OCI-LY3 (cell line): ENCODE measurements at regions not wholly inside any gene's neighbourhood (a gene's known extent, or its start where the extent isn't known, plus 50 kb on each side); places are given as distances from the start of the nearest gene placed in this dataset.

Experiments
- H2AFZ ChIP-seq: fragments of 200-600, 300-600 bp; shearing (Covaris generic); 2 replicates; pipeline ENCODE4 v1.6.0; 2014; ENCODE audit warnings: antibody characterized with exemption, low read depth, low read length
- H3K27ac ChIP-seq: fragments of 200-600, 300-600 bp; sonication (generic); 2 replicates; pipeline ENCODE4 v1.5.1; 2014; ENCODE audit warnings: mild to moderate bottlenecking, low read length, moderate library complexity, mixed read lengths
- H3K27me3 ChIP-seq: fragments of 200-600, 300-600 bp; sonication (generic); 2 replicates; pipeline ENCODE4 v1.6.1; 2014; ENCODE audit warnings: low read depth, low read length, mixed read lengths
- H3K36me3 ChIP-seq: fragments of 200-600, 300-600 bp; sonication (generic); replicated peaks from 2 replicates; pipeline ENCODE3; 2014; ENCODE audit warnings: low read depth, low read length, mixed read lengths
- H3K4me1 ChIP-seq: fragments of 300-600, 200-600 bp; sonication (generic); 2 replicates; pipeline ENCODE4 v1.6.1; 2014; ENCODE audit warnings: low read length, mixed read lengths
- H3K4me2 ChIP-seq: fragments of 200-600, 300-600 bp; sonication (generic); 2 replicates; pipeline ENCODE4 v1.6.1; 2014; ENCODE audit warnings: low read length, mixed read lengths
- H3K4me3 ChIP-seq: fragments of 300-600, 200-600 bp; sonication (generic); 2 replicates; pipeline ENCODE4 v1.5.1; 2014; ENCODE audit warnings: antibody characterized with exemption, mild to moderate bottlenecking, low read length, moderate library complexity
- H3K79me2 ChIP-seq: fragments of 300-600, 200-600 bp; shearing (Covaris generic); 2 replicates; pipeline ENCODE4 v1.6.1; 2014; ENCODE audit warnings: mild to moderate bottlenecking, low read length, mixed read lengths
- H3K9ac ChIP-seq: fragments of 300-600, 200-600 bp; shearing (Covaris generic); 2 replicates; pipeline ENCODE4 v1.6.0; 2014; ENCODE audit warnings: mild to moderate bottlenecking, low read length, moderate library complexity
- H3K9me3 ChIP-seq: fragments of 200-600, 300-600 bp; shearing (Covaris generic); 2 replicates; pipeline ENCODE4 v1.6.1; 2014; ENCODE audit warnings: low read length, mixed read lengths; ENCODE audit not compliant: insufficient read depth
- H4K20me1 ChIP-seq: fragments of 200-600, 300-600 bp; sonication (generic); 2 replicates; pipeline ENCODE4 v1.6.1; 2016; ENCODE audit warnings: low read length, mixed read lengths; ENCODE audit not compliant: insufficient read depth
- EZH2phosphoT487 ChIP-seq: fragments of 200-600 bp; shearing (Covaris generic); IDR thresholded peaks from 2 replicates; pipeline ENCODE4 v1.6.1; 2018; ENCODE audit warnings: antibody characterized with exemption, mixed run types, low read depth
- TF ChIP-seq, protein P1 (sequence below): fragments of 200-600, 300-600 bp; sonication (generic); IDR thresholded peaks from 2 replicates; pipeline ENCODE4 v1.5.1; 2014; ENCODE audit warnings: antibody characterized with exemption, low read length, low read depth

DNA sequence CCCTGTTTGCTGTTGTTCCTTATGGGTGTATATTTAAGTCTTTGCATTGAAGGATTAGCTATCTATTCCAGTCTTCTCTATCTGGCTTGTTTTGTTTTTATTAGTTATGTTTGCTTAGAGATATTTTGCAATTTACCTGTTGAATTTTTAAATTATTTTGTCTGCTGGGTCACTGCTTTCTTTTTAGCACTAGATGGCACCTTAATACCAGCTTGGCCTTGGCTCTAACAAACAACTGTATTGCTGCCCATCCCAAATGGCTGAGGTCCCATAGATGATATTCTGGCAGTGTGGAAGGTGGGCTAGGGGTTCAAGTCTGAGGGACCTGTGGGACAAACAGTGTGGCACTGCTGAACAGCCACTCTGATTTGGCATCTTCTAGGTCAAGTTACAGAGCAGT is 144.0 kb upstream of the FBXO33 start:
- no peaks in the 10 kb centered on the region for H3K36me3 ChIP-seq
- H3K4me1 ChIP-seq, result no peaks in the 10 kb centered on the region
- TF ChIP-seq EZH2phosphoT487, result no peak
- TF ChIP-seq, protein P1, sequence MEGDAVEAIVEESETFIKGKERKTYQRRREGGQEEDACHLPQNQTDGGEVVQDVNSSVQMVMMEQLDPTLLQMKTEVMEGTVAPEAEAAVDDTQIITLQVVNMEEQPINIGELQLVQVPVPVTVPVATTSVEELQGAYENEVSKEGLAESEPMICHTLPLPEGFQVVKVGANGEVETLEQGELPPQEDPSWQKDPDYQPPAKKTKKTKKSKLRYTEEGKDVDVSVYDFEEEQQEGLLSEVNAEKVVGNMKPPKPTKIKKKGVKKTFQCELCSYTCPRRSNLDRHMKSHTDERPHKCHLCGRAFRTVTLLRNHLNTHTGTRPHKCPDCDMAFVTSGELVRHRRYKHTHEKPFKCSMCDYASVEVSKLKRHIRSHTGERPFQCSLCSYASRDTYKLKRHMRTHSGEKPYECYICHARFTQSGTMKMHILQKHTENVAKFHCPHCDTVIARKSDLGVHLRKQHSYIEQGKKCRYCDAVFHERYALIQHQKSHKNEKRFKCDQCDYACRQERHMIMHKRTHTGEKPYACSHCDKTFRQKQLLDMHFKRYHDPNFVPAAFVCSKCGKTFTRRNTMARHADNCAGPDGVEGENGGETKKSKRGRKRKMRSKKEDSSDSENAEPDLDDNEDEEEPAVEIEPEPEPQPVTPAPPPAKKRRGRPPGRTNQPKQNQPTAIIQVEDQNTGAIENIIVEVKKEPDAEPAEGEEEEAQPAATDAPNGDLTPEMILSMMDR, result peak; percentile 36
- H3K79me2 ChIP-seq, result no peaks in the 10 kb centered on the region
- no peaks in the 10 kb centered on the region for H4K20me1 ChIP-seq
- H3K27me3 ChIP-seq, result peaks cover 29% of the 10 kb centered on the region
- peaks cover 7% of the 10 kb centered on the region; the same call in 1 of the 2 replicates for H3K9me3 ChIP-seq
- H3K4me2 ChIP-seq, result no peak overlapping the region
- no peak overlapping the region for H3K27ac ChIP-seq
- H2AFZ ChIP-seq, result no peak overlapping the region
- no peak overlapping the region for H3K4me3 ChIP-seq
- no peak overlapping the region for H3K9ac ChIP-seq

DNA sequence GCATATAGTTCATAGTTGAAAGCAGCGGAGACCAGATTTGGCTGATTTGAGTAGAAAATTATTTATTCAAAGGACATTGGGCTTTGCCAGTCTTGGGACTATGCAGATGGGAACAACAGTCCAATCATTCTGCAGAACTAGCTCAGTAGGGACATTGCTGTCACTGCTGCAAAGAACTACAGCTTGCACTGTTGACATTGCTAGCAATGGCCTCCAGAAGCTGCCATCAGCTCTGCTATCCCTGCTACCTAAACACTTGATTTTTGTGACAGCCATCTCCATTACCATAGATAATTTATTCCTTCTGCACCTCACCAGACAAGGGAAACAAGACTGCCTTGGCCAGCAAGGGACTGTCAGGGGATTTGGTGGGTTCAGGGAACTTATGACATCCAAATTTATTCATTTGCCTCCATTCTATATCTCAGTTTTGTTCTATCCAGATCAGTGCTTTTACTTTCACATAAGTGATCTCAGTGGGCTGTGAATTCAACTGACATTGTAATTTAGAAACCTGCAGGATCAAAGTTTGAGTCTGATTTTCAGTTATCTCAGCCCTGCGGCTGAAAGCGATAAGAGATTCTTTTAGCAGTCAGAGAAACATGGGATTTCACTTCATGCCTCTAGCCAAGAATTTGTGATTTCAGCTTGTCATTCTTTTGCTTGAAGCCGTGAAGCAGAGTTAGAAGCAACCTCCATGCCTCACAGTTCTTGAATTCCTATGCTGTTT is 136.7 kb upstream of the FBXO33 start:
- Histone ChIP-seq H3K4me2 (peak overlapping the region; percentile 69), H3K27me3 (peaks cover 10% of the 10 kb centered on the region; the same call in 1 of the 2 replicates), H3K9ac (no peak overlapping the region), H3K4me3 (peak overlapping the region; percentile 8; the same call in 1 of the 2 replicates), H3K79me2 (no peaks in the 10 kb centered on the region), H3K27ac (no peak overlapping the region), H3K36me3 (no peaks in the 10 kb centered on the region), H3K4me1 (peaks cover 15% of the 10 kb centered on the region), H2AFZ (no peak overlapping the region; the same call in 1 of the 2 replicates), H4K20me1 (no peaks in the 10 kb centered on the region), H3K9me3 (no peaks in the 10 kb centered on the region)
- TF ChIP-seq, protein P1, result no peak
- no peak for TF ChIP-seq EZH2phosphoT487

DNA sequence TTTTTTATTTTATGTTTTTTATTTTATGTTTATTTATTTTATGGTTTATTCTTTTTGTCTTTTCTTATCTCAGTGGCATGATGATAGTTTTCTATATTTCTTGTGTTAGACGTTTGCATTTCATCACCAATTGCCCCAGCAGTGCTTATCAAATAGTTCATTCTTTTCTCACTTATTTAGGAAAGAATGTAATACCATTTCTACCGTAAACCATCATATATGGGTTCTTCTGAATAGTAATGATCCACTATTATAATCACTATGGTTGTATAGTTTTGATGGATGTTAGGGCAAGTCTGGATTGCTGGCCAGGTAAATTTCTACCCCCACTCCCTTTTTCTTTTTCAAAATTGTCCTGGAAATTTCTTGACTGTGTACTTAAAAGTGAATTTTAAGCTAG is 134.6 kb upstream of the FBXO33 start:
- Histone ChIP-seq H4K20me1 (no peaks in the 10 kb centered on the region), H3K4me1 (peaks cover 15% of the 10 kb centered on the region), H3K27me3 (0 out of 2 replicates have a peak, but pooled peaks cover 5% of the 10 kb centered on the region), H2AFZ (no peak overlapping the region), H3K4me3 (no peak overlapping the region), H3K79me2 (no peaks in the 10 kb centered on the region), H3K27ac (no peak overlapping the region), H3K9ac (no peak overlapping the region), H3K36me3 (no peaks in the 10 kb centered on the region), H3K9me3 (no peaks in the 10 kb centered on the region), H3K4me2 (no peak overlapping the region)
- no peak for TF ChIP-seq EZH2phosphoT487
- TF ChIP-seq, protein P1, result no peak

DNA sequence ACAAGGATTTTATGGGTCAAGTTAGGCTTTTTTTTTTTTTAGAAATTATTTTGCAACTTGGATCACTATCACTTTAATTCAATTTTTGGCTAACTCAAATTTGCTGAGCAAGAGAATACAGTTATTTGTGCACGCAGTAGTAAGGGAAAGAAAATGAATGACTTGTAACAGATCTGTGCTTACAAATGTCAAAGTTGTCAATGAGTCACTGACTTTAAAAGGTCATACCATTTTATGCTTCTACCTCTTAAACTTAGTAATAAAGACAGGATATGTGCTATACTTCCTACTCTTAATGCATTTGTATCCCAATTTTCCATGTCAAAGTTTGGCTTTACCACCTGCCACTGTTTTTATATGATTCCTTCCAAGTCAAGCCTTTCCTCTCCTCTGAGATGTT is 131.1 kb upstream of the FBXO33 start:
- no peaks in the 10 kb centered on the region for H3K79me2 ChIP-seq
- no peaks in the 10 kb centered on the region for H3K36me3 ChIP-seq
- no peaks in the 10 kb centered on the region for H3K27me3 ChIP-seq
- TF ChIP-seq, protein P1, result no peak
- TF ChIP-seq EZH2phosphoT487, result no peak
- no peaks in the 10 kb centered on the region for H4K20me1 ChIP-seq
- H3K4me1 ChIP-seq, result no peaks in the 10 kb centered on the region; the same call in 1 of the 2 replicates
- H3K9ac ChIP-seq, result no peak overlapping the region
- H3K4me3 ChIP-seq, result no peak overlapping the region
- 0 out of 2 replicates have a peak, but pooled peaks cover 5% of the 10 kb centered on the region for H3K9me3 ChIP-seq
- H2AFZ ChIP-seq, result no peak overlapping the region
- H3K4me2 ChIP-seq, result no peak overlapping the region
- H3K27ac ChIP-seq, result no peak overlapping the region
